ENCODE measurements at regions not wholly inside any gene's neighbourhood (a gene's known extent, or its start where the extent isn't known, plus 50 kb on each side); places are given as distances from the start of the nearest gene placed in this dataset.

- no peak overlapping the region for H3K27ac Mint-ChIP-seq
- H3K27me3 Mint-ChIP-seq (ENCODE audit: low read depth), result no peaks in the 10 kb centered on the region
- no peak overlapping the region for H3K4me3 Mint-ChIP-seq
- TF ChIP-seq CTCF (IDR thresholded peaks at IDR 0.05; ENCODE audit: unreplicated experiment in 3 of 3), result no peak
- H3K9me3 Mint-ChIP-seq, result peaks cover 14% of the 10 kb centered on the region
- peaks cover 9% of the 10 kb centered on the region for H3K4me1 Mint-ChIP-seq
- H3K36me3 Mint-ChIP-seq (ENCODE audit: low read depth), result no peaks in the 10 kb centered on the region
These were observed 674.9 kb downstream of the SMARCA1 start for GRCh38 chrX:128848374-128848773.

GRCh38 chrX:128846385-128846784 is 676.9 kb downstream of the SMARCA1 start:
- Mint-ChIP-seq H3K27ac (no peak overlapping the region), H3K4me1 (peaks cover 9% of the 10 kb centered on the region), H3K9me3 (peaks cover 11% of the 10 kb centered on the region), H3K36me3 (ENCODE audit: low read depth) (no peaks in the 10 kb centered on the region), H3K27me3 (ENCODE audit: low read depth) (no peaks in the 10 kb centered on the region), H3K4me3 (no peak overlapping the region)
- TF ChIP-seq CTCF (IDR thresholded peaks at IDR 0.05; ENCODE audit: unreplicated experiment in 3 of 3), result no peak

GRCh38 chrX:128818690-128819089 is 704.6 kb downstream of the SMARCA1 start:
- Mint-ChIP-seq H3K9me3 (no peaks in the 10 kb centered on the region), H3K27me3 (ENCODE audit: low read depth) (no peaks in the 10 kb centered on the region), H3K4me1 (no peaks in the 10 kb centered on the region), H3K36me3 (ENCODE audit: low read depth) (no peaks in the 10 kb centered on the region), H3K4me3 (no peak overlapping the region), H3K27ac (no peak overlapping the region)
- no peak for TF ChIP-seq CTCF (IDR thresholded peaks at IDR 0.05; ENCODE audit: unreplicated experiment in 3 of 3)

GRCh38 chrX:128816919-128817318 is 706.4 kb downstream of the SMARCA1 start:
- Mint-ChIP-seq H3K9me3 (no peaks in the 10 kb centered on the region), H3K27me3 (ENCODE audit: low read depth) (no peaks in the 10 kb centered on the region), H3K27ac (no peak overlapping the region), H3K4me3 (no peak overlapping the region), H3K4me1 (no peaks in the 10 kb centered on the region), H3K36me3 (ENCODE audit: low read depth) (no peaks in the 10 kb centered on the region)
- peak in 2 of 3 experiments; percentile 17 to 41 for TF ChIP-seq CTCF (IDR thresholded peaks at IDR 0.05; ENCODE audit: unreplicated experiment in 3 of 3)

- Mint-ChIP-seq H3K4me1 (no peaks in the 10 kb centered on the region), H3K36me3 (ENCODE audit: low read depth) (no peaks in the 10 kb centered on the region), H3K27ac (no peak overlapping the region), H3K4me3 (no peak overlapping the region), H3K9me3 (peaks cover 24% of the 10 kb centered on the region), H3K27me3 (ENCODE audit: low read depth) (no peaks in the 10 kb centered on the region)
- TF ChIP-seq CTCF (IDR thresholded peaks at IDR 0.05; ENCODE audit: unreplicated experiment in 3 of 3), result no peak
These were observed 715.9 kb downstream of the SMARCA1 start for GRCh38 chrX:128807367-128807766.

GRCh38 chrX:128805236-128805635 is 718.1 kb downstream of the SMARCA1 start:
- no peak for TF ChIP-seq CTCF (IDR thresholded peaks at IDR 0.05; ENCODE audit: unreplicated experiment in 3 of 3)
- H3K4me1 Mint-ChIP-seq, result no peaks in the 10 kb centered on the region
- H3K4me3 Mint-ChIP-seq, result no peak overlapping the region
- H3K27me3 Mint-ChIP-seq (ENCODE audit: low read depth), result no peaks in the 10 kb centered on the region
- H3K27ac Mint-ChIP-seq, result no peak overlapping the region
- H3K9me3 Mint-ChIP-seq, result peaks cover 24% of the 10 kb centered on the region
- no peaks in the 10 kb centered on the region for H3K36me3 Mint-ChIP-seq (ENCODE audit: low read depth)

Measured in nephron (organoid).